Amniotic stem cell (primary cell): ENCODE measurements at regions not wholly inside any gene's neighbourhood (a gene's known extent, or its start where the extent isn't known, plus 50 kb on each side); places are given as distances from the start of the nearest gene placed in this dataset.
"Not testable (repeated sequence)": the region's sequence is repeated elsewhere in the genome, so short reads cannot be mapped to it uniquely, and the experiment has no call there.

ENCODE experiments used
- DNase-seq: peaks from one replicate; lab custom pipeline; 2025; lab: John Stamatoyannopoulos, UW

DNA sequence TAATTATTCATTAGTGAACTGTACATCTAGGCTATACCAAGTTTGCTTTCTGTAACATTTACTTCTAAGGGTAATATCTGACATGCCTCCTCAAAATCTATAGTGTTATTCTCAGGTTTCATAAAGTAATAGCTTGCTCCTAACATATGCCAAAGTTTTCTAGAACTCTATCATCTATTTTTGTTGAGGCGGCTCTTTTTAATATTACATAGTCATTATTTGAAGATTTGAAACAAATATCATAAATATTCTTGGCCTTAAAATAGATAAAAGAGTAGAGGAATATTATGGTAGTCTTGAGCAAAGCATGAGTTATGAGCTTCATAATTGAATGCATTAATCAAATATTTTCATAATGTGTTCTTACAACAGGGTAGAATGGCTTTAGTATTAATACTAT lies 327.2 kb upstream of the KCND2 start:
- DNase-seq, result no peak

DNA sequence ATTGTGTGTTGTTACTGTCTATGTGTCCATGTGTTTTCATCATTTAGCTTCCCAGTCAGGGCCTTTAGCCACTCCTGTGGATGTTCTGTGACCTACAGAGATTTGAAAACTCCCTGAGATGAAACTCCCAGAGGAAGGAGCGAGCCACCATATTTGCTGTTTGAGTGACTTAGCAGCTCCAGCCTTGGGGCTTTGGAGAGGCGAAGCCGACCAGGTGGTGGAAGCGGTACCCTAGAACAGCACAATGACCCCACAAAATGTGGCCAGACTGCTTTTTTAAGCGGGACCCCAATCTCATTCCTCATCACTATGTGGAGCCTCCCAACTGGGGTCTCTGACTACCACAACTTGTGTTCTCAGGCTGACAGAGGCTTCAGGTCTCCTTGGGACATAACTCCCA lies 323.9 kb upstream of the KCND2 start:
- DNase-seq, result no peak

DNA sequence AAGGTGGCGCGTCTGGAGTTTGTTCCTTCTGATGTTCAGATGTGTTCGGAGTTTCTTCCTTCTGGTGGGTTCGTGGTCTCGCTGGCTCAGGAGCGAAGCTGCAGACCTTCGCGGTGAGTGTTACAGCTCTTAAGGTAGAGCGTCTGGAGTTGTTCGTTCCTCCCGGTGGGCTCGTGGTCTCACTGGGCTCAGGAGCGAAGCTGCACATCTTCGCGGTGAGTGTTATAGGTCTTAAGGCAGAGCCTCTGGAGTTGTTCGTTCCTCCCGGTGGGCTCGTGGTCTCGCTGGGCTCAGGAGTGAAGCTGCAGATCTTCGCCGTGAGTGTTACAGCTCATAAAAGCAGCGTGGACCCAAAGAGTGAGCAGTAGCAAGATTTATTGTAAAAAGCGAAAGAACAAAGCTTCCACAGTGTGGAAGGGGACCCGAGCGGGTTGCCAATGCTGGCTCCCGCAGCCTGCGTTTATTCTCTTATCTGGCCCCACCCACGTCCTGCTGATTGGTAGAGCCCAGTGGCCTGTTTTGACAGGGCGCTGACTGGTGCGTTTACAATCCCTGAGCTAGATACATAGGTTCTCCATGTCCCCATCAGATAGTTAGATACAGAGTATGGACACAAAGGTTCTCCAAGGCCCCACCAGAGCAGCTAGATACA lies 322.5 kb upstream of the KCND2 start:
- DNase-seq, result not testable (repeated sequence)

DNA sequence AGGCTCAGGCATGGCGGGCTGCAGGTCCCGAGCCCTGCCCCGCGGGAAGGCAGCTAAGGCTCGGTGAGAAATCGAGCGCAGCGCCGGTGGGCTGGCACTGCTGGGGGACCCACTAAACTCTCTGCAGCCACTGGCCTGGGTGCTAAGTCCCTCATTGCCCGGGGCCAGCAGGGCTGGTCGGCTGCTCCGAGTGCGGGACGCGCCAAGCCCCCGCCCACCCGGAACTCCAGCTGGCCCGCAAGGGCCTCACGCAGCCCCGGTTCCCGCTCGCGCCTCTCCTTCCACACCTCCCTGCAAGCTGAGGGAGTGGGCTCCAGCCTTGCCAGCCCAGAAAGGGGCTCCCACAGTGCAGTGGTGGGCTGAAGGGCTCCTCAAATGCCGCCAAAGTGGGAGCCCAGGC lies 321.4 kb upstream of the KCND2 start:
- DNase-seq, result not testable (repeated sequence)

DNA sequence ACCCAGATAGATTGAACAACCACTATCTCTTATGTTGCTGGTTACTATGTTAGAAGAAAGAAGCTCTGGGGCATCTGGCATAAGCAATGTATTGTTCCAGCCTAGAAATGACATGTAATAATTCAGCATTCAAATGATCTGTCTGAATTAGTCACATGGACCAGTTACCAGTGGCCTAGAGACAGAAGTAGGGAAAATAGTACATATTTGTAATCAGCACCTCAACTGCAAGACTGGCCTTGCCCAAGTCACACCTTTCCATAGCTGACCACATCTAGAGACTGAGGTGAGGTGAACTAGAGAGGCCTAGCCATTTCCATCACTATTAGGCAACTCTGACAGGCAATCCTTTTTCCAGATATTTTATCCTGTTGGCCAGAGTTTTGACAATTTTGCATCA lies 315.6 kb upstream of the KCND2 start:
- no peak for DNase-seq

DNA sequence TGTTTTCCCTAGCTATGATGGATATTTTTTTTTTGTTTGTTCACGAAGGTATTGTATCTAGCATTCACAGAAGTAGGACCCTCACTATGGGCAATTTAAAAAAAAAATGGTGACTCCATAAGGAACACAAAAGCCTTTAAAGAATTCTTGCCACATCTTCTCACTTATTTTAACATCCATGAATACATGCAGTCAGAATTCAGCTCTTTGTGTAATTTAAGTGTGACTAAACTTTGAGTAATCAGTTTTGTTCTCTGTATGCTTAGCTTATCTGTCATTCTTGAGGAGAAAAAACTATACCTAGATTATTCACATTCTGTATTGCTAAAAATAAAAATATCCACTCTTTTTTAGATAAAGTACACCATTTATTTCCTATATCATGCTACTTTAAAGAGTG lies 313.2 kb upstream of the KCND2 start:
- no peak for DNase-seq

DNA sequence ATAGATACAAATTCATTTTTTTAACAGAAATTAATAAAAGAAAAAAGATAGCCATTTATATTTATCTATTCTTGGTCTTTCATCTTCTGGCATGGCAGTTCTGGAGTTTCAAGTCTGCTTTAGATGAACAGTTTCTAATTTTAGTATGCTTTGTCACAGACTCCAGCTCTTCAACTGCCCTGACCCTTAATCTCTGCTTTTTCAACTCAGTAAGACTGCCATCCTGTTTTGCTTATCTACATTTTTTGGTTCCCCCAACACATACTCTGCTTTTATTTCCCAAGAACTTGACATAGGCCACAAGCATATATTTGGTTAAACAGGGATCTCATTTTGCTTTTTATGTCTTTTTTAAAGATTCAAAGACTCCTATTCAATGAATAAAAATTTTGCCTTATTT lies 309.3 kb upstream of the KCND2 start:
- DNase-seq, result no peak

DNA sequence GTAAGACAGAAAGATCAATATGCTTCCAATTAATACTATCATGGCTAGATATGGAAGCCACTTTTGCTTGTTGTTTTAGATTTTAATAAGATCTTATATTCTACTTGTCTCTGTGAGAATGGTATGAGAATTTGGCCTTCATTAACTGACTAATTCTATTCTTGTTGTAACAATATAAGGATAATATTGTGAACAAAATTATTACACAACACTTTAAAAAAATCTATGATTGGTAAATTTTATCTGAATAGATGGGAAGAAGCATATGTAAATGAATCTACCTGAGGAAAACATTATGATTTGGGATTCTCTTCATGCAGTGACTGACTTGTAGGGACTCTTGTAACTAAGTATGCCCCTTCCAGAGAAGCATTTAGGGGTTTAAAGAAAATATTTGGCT lies 308.9 kb upstream of the KCND2 start:
- no peak for DNase-seq

DNA sequence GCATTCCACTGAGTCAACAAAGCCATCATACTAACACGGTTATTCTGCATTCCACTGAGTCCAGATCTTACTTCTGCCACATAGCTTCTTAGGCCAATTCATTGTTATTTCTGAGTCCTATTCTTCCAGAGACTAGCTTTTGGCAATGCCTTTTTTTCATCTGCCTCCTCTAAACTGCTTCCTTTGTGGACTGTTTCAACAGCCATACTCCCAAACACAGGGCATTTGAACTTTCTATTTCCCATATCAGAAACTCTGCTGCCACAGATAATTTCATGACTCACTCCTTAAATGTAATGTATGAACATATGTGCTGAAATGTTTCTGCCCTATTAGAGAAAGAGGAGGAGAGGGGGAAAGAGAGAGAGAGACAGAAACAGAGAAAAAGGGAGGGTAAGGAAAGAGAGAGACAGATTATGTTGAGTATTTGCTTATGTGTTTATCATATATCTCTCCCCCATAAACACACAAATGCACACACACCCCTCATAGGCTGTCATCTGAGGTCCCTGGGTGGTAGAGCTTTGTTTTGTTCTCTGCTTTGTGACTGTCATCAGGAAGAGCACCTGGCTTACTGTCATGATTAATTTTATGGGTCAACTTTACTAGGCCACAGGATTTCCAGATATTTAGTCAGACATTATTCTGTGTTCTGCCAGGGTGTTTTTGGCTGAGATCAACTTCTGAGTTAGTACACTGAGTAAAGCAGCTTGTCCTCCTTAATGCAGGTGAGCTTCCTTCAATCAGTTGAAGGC lies 308.0 kb upstream of the KCND2 start:
- no peak for DNase-seq

DNA sequence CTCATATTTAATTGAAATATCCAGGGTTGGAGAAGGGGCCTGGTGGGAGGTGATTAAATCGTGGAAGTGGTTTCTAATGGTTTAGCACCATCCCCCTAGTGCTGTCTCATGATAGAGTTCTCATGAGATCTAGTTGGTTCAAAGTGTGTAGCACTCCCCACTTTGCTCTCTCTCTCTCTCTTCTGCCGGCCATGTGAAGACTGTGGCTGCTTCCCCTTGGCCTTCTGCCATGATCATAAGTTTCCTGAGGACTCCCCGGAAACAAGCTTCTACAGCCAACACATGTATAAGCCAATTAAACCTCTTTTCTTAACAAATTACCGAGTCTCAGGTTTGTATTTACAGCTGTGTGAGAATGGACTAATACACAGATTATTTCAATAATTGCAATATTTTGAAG lies 305.8 kb upstream of the KCND2 start:
- no peak for DNase-seq

DNA sequence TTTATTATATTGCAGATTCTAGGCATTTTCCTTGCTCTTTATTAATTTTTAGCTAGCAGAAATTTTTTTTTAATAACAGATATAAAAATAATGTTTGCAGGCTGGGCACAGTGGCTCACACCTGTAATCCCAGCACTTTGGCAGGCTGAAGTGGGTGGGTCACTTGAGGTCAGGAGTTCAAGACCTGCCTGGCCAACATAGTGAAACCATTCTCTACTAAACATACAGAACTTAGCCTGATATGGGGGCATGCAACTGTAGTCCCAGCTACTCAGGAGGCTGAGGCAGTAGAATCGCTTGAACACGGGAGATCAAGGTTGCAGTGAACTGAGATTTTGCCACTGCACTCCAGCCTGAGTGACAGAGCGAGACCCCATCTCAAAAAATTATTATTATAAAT lies 304.6 kb upstream of the KCND2 start:
- not testable (repeated sequence) for DNase-seq

DNA sequence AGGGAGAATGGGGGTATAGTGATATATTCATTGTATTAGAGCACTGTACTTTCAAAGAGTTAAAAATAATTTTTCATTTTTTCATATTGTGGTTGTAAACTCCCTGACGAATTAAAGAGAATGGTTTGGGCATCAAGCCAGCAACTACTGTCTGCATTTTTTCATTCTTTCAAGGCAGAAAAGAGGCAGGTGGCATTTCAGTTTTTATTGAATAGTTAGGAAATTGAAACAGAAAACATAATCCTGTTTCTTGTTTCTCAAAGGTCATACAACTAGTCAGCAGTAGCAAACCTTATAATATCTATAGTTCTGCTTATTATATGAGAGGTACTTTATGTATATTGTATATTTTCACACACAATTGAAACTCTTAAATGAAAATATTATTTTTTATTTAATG lies 303.9 kb upstream of the KCND2 start:
- DNase-seq, result no peak

DNA sequence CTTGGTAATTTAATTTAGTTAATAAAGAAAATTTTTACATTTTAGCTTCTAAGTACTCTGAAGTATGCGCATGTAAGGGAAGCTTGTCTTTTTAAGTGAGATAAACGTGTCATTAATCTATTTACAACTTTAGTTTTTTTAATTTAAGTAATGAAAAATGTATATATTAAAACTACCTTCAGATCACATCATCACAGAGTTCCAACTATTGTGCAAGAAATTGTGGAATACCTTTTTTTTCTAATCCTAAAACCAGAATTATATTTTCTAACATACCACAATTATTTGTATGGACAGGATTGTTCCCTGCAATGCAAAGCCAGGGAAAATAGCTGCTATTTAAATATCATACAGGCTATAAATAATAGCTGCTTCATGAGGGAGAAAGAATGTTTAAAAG lies 303.2 kb upstream of the KCND2 start:
- no peak for DNase-seq

DNA sequence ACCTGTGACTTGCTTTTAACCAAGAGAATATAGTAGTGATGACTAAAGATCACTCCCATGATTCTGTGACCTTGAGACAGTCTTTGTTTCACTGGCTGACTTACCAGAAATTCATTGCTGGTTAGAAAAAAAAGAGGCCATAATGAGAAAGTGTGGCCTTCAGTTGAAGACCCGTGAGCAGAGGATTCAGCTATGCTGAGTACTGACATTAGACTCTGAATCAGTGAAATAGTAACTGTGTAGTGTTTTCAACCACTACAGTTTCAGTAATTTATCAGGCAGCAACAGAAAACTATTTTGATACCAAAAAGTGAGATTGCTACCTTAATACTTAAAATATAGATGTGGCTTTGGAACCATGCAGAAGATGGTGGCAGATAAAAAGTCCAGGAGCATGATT lies 298.0 kb upstream of the KCND2 start:
- DNase-seq, result no peak

DNA sequence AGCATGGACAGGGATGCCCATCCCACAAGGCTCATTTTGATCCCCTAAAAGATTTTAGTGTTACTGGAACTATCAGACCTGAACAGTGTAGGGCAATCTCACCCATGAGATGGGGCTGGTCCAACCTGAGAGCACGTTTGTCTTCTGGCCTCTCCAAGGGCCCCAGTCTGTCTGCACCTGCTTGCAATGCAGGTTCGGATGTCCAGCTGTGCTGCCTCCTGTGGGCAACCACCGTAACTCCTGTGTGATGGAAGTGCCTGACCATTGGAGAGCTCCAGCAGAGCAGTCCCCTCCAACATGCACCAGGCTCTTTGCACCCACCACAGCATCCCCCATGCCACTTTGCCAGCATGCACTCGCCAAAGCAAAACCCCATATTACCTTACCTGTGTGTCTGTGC lies 290.1 kb upstream of the KCND2 start:
- no peak for DNase-seq

DNA sequence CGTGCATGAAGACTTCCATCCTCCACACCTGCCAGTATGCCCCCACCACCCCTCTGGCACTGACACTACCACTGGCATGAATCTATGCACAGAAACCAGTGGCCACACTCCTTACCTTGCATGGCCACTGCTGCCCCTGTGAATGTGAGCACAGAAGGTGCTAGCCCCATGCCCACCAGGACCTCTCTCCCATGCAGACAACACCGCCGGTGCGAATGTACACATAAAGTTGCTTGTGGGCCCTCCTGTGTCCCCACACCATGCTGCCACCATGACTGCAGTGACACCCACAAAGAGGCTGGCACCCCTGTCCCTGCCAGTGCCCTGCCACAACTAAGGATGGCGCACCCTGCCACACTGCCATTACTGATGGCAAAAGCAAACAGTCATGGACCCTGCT lies 289.5 kb upstream of the KCND2 start:
- DNase-seq, result no peak

DNA sequence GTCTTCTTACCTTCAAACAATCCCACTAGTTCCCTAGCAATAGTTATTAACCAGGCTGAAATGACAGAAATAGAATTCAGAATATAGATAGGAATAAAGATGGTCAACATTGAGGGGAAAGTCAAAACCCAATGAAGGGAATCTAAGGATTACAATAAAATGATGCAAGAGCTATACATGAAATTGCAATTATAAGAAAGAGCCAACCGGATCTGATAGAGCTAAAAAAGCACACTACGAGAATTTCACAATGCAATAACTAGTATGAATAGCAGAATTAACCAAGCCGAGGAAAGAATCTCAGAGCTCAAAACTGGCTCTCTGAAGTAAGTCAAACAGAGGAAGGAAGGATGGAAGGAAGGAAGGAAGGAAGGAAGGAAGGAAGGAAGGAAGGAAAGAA lies 288.7 kb upstream of the KCND2 start:
- no peak for DNase-seq

DNA sequence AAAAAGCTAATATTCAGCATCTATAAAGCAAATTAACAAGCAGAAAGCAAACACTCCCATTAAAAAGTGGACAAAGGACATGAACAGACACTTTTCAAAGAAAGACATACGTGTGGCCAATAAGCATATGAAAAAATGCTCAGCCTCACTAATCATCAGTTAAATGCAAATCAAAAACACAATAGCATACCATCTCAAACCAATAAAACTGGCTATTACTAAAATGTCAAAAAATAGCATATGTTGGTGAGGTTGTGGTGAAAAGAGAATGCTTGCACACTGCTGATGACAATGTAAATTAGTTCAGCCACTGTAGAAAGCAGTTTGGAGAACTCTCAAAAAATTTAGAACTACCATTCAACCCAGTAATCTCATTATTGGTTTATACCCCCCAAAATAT lies 284.6 kb upstream of the KCND2 start:
- no peak for DNase-seq

DNA sequence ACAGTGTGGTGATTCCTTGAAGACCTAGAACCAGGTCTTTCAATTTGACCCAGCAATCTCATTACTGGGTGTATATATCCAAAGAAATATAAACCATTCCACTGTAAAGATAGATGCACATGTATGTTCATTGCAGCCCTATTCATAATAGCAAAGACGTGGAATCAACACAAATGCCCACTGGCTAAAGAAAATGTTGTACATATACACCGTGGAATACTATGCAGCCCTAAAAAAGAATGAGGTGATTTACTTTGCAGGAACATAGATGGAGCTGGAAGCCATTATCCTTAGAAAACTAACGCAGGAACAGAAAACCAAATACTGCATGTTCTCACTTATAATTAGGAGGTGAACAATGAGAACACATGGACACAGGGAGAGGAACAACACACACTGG lies 278.0 kb upstream of the KCND2 start:
- DNase-seq, result no peak

DNA sequence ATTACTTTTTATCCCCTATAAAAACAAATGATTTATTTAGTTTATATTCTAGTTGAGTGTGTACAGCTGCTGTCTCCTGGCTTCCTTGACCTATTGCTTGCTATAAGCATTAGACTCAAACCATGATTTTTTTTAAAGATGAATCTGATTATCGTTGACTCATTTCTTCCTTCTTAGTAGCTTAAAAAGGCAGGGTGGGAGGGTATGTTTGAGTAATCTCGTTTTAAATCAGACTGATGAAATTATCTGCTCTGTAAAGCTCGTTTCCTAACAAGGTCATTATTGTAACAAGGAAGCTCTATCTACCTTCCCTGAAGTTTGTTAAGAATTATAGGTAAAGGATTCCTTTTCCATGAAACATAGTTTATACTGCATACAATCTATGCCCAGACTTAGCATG lies 276.3 kb upstream of the KCND2 start:
- no peak for DNase-seq

DNA sequence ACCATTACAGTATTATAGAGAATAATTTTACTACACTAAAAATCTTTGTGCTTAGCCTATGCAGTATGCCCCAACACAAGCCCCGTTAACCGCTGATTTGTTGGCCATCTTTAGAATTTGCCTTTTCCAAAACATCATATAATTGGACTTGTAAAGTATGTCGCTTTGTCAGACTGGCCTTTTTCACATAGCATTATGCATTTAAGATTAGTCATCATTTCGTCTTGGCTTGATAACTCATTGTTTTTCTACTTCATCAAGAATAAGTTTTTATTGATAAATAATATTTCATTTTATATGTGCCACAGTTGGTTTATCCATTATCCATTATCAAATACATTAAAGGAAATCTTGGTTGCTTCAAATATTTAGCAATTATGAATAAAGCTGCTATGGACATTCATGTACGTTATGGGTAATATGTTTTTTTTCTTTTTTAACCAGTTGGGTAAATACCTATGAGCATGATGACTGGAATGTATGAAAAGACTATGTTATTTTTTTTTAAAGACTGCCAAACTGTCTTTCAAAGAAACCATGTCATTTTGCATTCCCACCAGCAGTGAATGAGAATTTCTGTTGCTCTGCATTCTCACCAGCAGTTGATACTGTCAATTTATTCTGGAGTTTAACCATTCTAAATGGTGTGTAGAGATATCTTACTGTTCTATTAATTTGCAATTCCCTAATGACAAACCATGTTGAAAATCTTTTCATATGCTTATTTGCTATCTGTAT lies 273.1 kb upstream of the KCND2 start:
- no peak for DNase-seq

DNA sequence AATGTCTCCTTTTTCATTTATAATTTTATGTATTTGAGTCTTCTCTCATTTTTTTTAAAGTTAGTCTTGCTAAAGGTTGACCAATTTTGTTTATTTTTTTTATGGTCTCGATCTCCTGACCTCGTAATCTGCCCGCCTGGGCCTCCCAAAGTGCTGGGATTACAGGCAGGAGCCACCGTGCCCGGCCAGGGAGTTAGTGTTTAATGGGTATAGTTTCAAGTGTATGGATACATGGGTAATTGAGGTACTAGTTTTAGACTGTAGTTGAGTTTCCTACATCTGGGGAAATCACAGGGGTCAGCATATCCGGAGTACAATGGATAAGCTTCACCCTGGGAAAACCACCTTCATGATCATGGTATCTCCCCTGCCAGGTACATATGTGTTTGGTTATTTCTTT lies 267.3 kb upstream of the KCND2 start:
- DNase-seq, result no peak

DNA sequence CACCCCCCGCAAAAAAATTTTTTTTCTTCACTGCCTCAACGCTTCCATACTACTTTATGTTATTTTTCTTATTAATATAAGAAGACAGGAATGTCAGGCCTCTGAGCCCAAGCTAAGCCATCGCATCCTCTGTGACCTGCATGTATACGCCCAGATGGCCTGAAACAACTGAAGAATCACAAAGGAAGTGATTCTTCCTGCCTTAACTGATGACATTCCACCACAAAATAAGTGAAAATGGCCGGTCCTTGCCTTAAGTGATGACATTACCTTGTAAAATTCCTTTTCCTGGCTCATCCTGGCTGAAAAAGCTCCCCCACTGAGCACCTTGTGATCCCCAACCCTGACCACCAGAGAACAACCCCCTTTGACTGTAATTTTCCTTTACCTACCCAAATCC lies 258.7 kb upstream of the KCND2 start:
- DNase-seq, result not testable (repeated sequence)
